ENCODE measurements at regions not wholly inside any gene's neighbourhood (a gene's known extent, or its start where the extent isn't known, plus 50 kb on each side); places are given as distances from the start of the nearest gene placed in this dataset.

- CTCF ChIA-PET, result no interaction called here
- no peak overlapping the region for H3K27ac ChIP-seq (ENCODE audit: low read depth in 1 of 2, low read length in 2 of 2)
- ATAC-seq (ENCODE audit: poor library complexity) (no peak), DNase-seq (no peak)
- Mint-ChIP-seq H3K4me3 (no peak overlapping the region), H3K27me3 (peaks cover 16% of the 10 kb centered on the region), H3K36me3 (ENCODE audit: low read depth) (no peaks in the 10 kb centered on the region), H3K27ac (no peak overlapping the region), H3K4me1 (ENCODE audit: low read depth) (no peaks in the 10 kb centered on the region), H3K9me3 (no peaks in the 10 kb centered on the region)
- POLR2A ChIA-PET, result no interaction called here
- H3K36me3 ChIP-seq (ENCODE audit: insufficient read depth, low read length), result no peaks in the 10 kb centered on the region
- intact Hi-C loops (cut with DNase I, micrococcal nuclease), result no loop called here
- H3K9me3 ChIP-seq (ENCODE audit: control insufficient read depth in 1 of 2, insufficient read depth in 1 of 2, low read length in 2 of 2), result peaks cover 0 to 4% of the 10 kb centered on the region in 2 experiments
- peaks cover 0 to 2% of the 10 kb centered on the region in 2 experiments for H3K27me3 ChIP-seq (ENCODE audit: control insufficient read depth in 1 of 2, insufficient read depth in 2 of 2, low read length in 2 of 2)
- H3K4me1 ChIP-seq (ENCODE audit: insufficient read depth, low read length), result no peaks in the 10 kb centered on the region
- TF ChIP-seq CTCF (IDR thresholded peaks at IDR 0.05), result no peak
- no peak overlapping the region for H3K4me3 ChIP-seq (ENCODE audit: low read length)
Measured at GRCh38 chr1:233554037-233554436, 59.9 kb upstream of the KCNK1 start.

DNA sequence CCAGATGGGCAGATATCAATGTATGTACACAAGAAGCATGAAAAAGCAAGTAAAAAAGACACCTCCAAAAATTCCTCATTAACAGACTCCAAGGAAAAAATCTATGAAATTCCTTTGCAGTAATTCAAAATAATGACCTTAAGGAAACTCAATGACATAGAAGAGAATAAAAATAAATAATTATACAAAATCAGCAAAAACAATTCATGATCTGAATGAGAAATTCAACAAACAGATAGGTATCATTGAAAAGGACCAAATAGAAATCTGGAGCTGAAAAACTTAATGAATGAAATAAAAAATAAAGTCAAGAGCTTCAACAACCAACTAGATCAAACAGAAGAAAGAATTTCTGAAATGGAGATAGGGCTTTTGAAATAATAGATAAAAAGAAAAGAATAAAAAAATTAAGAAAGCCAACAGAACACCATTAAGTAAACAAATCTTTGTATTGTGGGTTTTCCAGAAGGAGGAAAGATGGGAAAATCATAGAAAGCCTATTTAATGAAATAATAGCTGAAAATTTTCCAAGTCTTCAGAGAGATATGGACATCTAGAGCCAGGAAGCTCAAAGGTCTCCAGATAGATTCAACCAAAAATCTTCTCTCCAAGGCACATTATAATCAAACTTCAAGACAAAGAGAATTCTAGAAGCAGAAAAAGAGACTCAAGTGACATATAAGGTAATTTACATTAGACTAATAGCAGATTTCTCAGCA is 52.0 kb upstream of the KCNK1 start:
- ChIA-PET CTCF (no interaction called here), POLR2A (no interaction called here)
- Histone ChIP-seq H3K36me3 (ENCODE audit: insufficient read depth, low read length) (no peaks in the 10 kb centered on the region), H3K4me3 (ENCODE audit: low read length) (no peak overlapping the region), H3K27ac (ENCODE audit: low read depth in 1 of 2, low read length in 2 of 2) (no peak overlapping the region), H3K4me1 (ENCODE audit: insufficient read depth, low read length) (no peaks in the 10 kb centered on the region), H3K9me3 (ENCODE audit: control insufficient read depth in 1 of 2, insufficient read depth in 1 of 2, low read length in 2 of 2) (peaks cover 3 to 18% of the 10 kb centered on the region in 2 experiments), H3K27me3 (ENCODE audit: control insufficient read depth in 1 of 2, insufficient read depth in 2 of 2, low read length in 2 of 2) (no peaks in the 10 kb centered on the region)
- Mint-ChIP-seq H3K9me3 (peaks cover 19% of the 10 kb centered on the region), H3K27ac (no peak overlapping the region), H3K4me3 (no peak overlapping the region), H3K36me3 (ENCODE audit: low read depth) (no peaks in the 10 kb centered on the region), H3K27me3 (peaks cover 6% of the 10 kb centered on the region), H3K4me1 (ENCODE audit: low read depth) (no peaks in the 10 kb centered on the region)
- DNase-seq (no peak), ATAC-seq (ENCODE audit: poor library complexity) (no peak)
- intact Hi-C loops (cut with DNase I, micrococcal nuclease), result no loop called here
- no peak for TF ChIP-seq CTCF (IDR thresholded peaks at IDR 0.05)
